NB4 (cell line): ENCODE measurements at regions not wholly inside any gene's neighbourhood (a gene's known extent, or its start where the extent isn't known, plus 50 kb on each side); places are given as distances from the start of the nearest gene placed in this dataset.

Experiments used
- MYC ChIP-seq: IDR thresholded peaks from 2 replicates; pipeline ENCODE4 v1.6.1; 2011; ENCODE audit warnings: low read depth, low read length
- POLR2A ChIP-seq: IDR thresholded peaks from 2 replicates; pipeline ENCODE4 v1.6.1; 2011; ENCODE audit warnings: mild to moderate bottlenecking; ENCODE audit not compliant: insufficient read length; ENCODE audit errors: extremely low read depth
- TF ChIP-seq, protein P1 (sequence below): IDR thresholded peaks from one replicate; pipeline ENCODE4 v1.5.1; 2012; ENCODE audit warnings: low read depth, low read length

DNA sequence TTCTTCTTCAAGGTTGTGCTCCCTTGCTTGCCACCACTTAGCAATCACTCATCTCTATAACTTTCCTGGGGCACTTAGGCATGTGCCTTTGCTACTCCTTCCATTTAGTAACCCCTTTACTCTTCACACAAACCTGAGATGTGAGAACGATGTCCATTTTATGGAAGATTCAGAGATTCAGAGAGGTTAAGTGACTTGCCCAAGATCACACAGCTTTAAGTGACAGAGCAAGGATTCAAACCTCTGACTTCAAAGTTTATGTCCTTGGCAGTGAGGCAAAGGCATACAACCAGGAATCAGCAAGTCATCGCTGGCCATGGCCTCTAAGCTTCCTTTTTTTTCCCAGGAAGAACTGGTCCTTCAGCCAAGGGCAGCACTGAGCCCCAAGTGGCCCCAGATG is 56.0 kb upstream of the GALNT10 start:
- TF ChIP-seq, protein P1, sequence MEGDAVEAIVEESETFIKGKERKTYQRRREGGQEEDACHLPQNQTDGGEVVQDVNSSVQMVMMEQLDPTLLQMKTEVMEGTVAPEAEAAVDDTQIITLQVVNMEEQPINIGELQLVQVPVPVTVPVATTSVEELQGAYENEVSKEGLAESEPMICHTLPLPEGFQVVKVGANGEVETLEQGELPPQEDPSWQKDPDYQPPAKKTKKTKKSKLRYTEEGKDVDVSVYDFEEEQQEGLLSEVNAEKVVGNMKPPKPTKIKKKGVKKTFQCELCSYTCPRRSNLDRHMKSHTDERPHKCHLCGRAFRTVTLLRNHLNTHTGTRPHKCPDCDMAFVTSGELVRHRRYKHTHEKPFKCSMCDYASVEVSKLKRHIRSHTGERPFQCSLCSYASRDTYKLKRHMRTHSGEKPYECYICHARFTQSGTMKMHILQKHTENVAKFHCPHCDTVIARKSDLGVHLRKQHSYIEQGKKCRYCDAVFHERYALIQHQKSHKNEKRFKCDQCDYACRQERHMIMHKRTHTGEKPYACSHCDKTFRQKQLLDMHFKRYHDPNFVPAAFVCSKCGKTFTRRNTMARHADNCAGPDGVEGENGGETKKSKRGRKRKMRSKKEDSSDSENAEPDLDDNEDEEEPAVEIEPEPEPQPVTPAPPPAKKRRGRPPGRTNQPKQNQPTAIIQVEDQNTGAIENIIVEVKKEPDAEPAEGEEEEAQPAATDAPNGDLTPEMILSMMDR = no peak
- TF ChIP-seq MYC (no peak), POLR2A (no peak)
